OCI-LY7 (cell line): ENCODE measurements at regions not wholly inside any gene's neighbourhood (a gene's known extent, or its start where the extent isn't known, plus 50 kb on each side); places are given as distances from the start of the nearest gene placed in this dataset.

Source experiments
- BruUV-seq: library from RNA; stranded (reverse); fragments of 400-500 nt; replicated peaks from 2 replicates; lab custom pipeline; 2021; lab: Mats Ljungman, UMichigan
- CTCF ChIA-PET: fragments of 300-600 bp; sonication (Branson Sonifier 250); formaldehyde crosslinking; loops from one replicate; lab custom pipeline; 2022; ENCODE audit warnings: antibody characterized with exemption; ENCODE audit not compliant: unreplicated experiment; lab: Charles Lee
- POLR2A ChIA-PET: fragments of 300-600 bp; sonication (Branson Sonifier 250); formaldehyde crosslinking; loops from one replicate; lab custom pipeline; 2022; ENCODE audit warnings: antibody characterized with exemption; lab: Charles Lee
- DNase-seq: peaks from one replicate; pipeline ENCODE4 v3.0.0-alpha.2; 2015; ENCODE audit warnings: low spot score
- H2AFZ ChIP-seq: fragments of 200-600 bp; sonication (generic), shearing (Covaris generic); 2 replicates; pipeline ENCODE4 v1.6.1; 2014; ENCODE audit warnings: mild to moderate bottlenecking, antibody characterized with exemption, low read length, moderate library complexity
- H3K27ac ChIP-seq: fragments of 200-600 bp; sonication (generic); 2 replicates; pipeline ENCODE4 v1.5.1; 2014; ENCODE audit warnings: mixed run types, low read depth, mild to moderate bottlenecking, moderate library complexity, low read length, inconsistent platforms; ENCODE audit not compliant: poor library complexity, severe bottlenecking
- H3K36me3 ChIP-seq: fragments of 200-600 bp; sonication (generic); 2 replicates; pipeline ENCODE4 v1.6.1; 2014; ENCODE audit warnings: mild to moderate bottlenecking, antibody characterized with exemption, low read length, moderate library complexity, mixed read lengths; ENCODE audit not compliant: insufficient read depth
- H3K4me1 ChIP-seq: fragments of 200-600 bp; sonication (generic); 2 replicates; pipeline ENCODE4 v1.5.1; 2014; ENCODE audit warnings: mild to moderate bottlenecking, low read length; ENCODE audit not compliant: insufficient read depth, poor library complexity, severe bottlenecking
- H3K4me2 ChIP-seq: fragments of 200-600 bp; sonication (generic); 2 replicates; pipeline ENCODE4 v1.6.1; 2014; ENCODE audit warnings: mild to moderate bottlenecking, low read length
- H3K4me3 ChIP-seq: fragments of 200-600 bp; sonication (generic); 2 replicates; pipeline ENCODE4 v1.5.1; 2014; ENCODE audit warnings: mild to moderate bottlenecking, low read depth, low read length; ENCODE audit not compliant: poor library complexity, severe bottlenecking
- H3K79me2 ChIP-seq: fragments of 200-600 bp; sonication (generic); 2 replicates; pipeline ENCODE4 v1.6.1; 2016; ENCODE audit warnings: low read depth, mild to moderate bottlenecking, low read length, moderate library complexity, mixed read lengths; ENCODE audit not compliant: insufficient read depth
- H3K9me2 ChIP-seq: fragments of 200-600 bp; sonication (generic); 2 replicates; pipeline ENCODE4 v1.6.1; 2016; ENCODE audit warnings: mild to moderate bottlenecking, low read length, mixed read lengths; ENCODE audit not compliant: insufficient read depth
- H3K9me3 ChIP-seq: fragments of 200-600 bp; sonication (generic); 2 replicates; pipeline ENCODE4 v1.6.1; 2014; ENCODE audit warnings: mild to moderate bottlenecking, mixed run types, low read length, mixed read lengths
- H4K20me1 ChIP-seq: fragments of 200-600 bp; sonication (generic); 2 replicates; pipeline ENCODE4 v1.6.1; 2014; ENCODE audit warnings: mild to moderate bottlenecking, antibody characterized with exemption, low read length, moderate library complexity, mixed read lengths; ENCODE audit not compliant: insufficient read depth
- CTCF ChIP-seq: fragments of 200-600 bp; sonication (generic); conservative IDR thresholded peaks from 2 replicates; pipeline ENCODE4 v1.5.1; 2014; ENCODE audit warnings: mild to moderate bottlenecking, antibody characterized with exemption, low read length, moderate library complexity, mixed read lengths
- EZH2phosphoT487 ChIP-seq: fragments of 200-600 bp; sonication (generic); IDR thresholded peaks from 2 replicates; pipeline ENCODE4 v1.6.1; 2018; ENCODE audit warnings: low read depth, borderline replicate concordance, mild to moderate bottlenecking, mixed run types, antibody characterized with exemption, low read length, moderate library complexity, mixed read lengths
- intact Hi-C: fragments of 100-400 bp; cut with micrococcal nuclease; formaldehyde crosslinking; loops from one replicate; pipeline ENCODE4 v1.10.0; 2022; ENCODE audit not compliant: unreplicated experiment

- POLR2A ChIA-PET = interaction anchor here (0.5 to 1.2 kb wide), 2 partner anchors 8 to 27 kb away, joined by 3 to 9 read pairs; no protein-coding TSS in a partner anchor
- Histone ChIP-seq H4K20me1 (no peaks in the 10 kb centered on the region), H3K9me2 (no peaks in the 10 kb centered on the region), H3K9me3 (no peaks in the 10 kb centered on the region), H3K36me3 (no peaks in the 10 kb centered on the region), H3K4me3 (no peak overlapping the region), H2AFZ (no peak overlapping the region), H3K4me2 (no peak overlapping the region), H3K4me1 (no peaks in the 10 kb centered on the region), H3K79me2 (no peaks in the 10 kb centered on the region), H3K27ac (no peak overlapping the region)
- DNase-seq = no peak
- intact Hi-C loops = no loop called here
- CTCF ChIA-PET = no interaction called here
- TF ChIP-seq EZH2phosphoT487 = no peak
- no peak for TF ChIP-seq CTCF
- no TSS peak for BruUV-seq
Measured at GRCh38 chr6:102149191-102149590, 755.7 kb downstream of the GRIK2 start.

GRCh38 chr6:102150549-102150948 lies 757.0 kb downstream of the GRIK2 start:
- DNase-seq = no peak
- Histone ChIP-seq H3K36me3 (no peaks in the 10 kb centered on the region), H3K4me2 (no peak overlapping the region), H3K4me3 (no peak overlapping the region), H3K9me3 (no peaks in the 10 kb centered on the region), H2AFZ (no peak overlapping the region), H3K79me2 (no peaks in the 10 kb centered on the region), H3K27ac (no peak overlapping the region), H3K9me2 (no peaks in the 10 kb centered on the region), H4K20me1 (no peaks in the 10 kb centered on the region), H3K4me1 (no peaks in the 10 kb centered on the region)
- intact Hi-C loops = no loop called here
- CTCF ChIA-PET = no interaction called here
- POLR2A ChIA-PET = interaction anchor here (0.7 to 0.9 kb wide), 2 partner anchors 29 to 1760 kb away, joined by 4 to 6 read pairs; no protein-coding TSS in a partner anchor
- TF ChIP-seq EZH2phosphoT487 (no peak), CTCF (no peak)
- BruUV-seq = no TSS peak

GRCh38 chr6:102154176-102154575 lies 760.7 kb downstream of the GRIK2 start:
- no peak for DNase-seq
- H3K4me3 ChIP-seq = no peak overlapping the region
- H3K9me2 ChIP-seq = no peaks in the 10 kb centered on the region
- POLR2A ChIA-PET = no interaction called here
- H2AFZ ChIP-seq = no peak overlapping the region
- no TSS peak for BruUV-seq
- H3K79me2 ChIP-seq = no peaks in the 10 kb centered on the region
- intact Hi-C loops = no loop called here
- no peaks in the 10 kb centered on the region for H3K9me3 ChIP-seq
- H3K4me2 ChIP-seq = no peak overlapping the region
- H3K27ac ChIP-seq = no peak overlapping the region
- CTCF ChIA-PET = no interaction called here
- no peaks in the 10 kb centered on the region for H3K4me1 ChIP-seq
- no peak for TF ChIP-seq EZH2phosphoT487
- TF ChIP-seq CTCF = no peak
- H3K36me3 ChIP-seq = no peaks in the 10 kb centered on the region
- no peaks in the 10 kb centered on the region for H4K20me1 ChIP-seq
